Prostate gland (tissue), 2 donors: ENCODE measurements at regions not wholly inside any gene's neighbourhood (a gene's known extent, or its start where the extent isn't known, plus 50 kb on each side); places are given as distances from the start of the nearest gene placed in this dataset.

Source experiments
- POLR2AphosphoS5 ChIP-seq: sonication (generic); formaldehyde crosslinking; IDR thresholded peaks from one replicate; pipeline ENCODE4 v1.6.1; 2017; ENCODE audit warnings: antibody characterized with exemption
- TF ChIP-seq, protein P1 (sequence below), 4 experiments: fragments of 200-600 bp in 2 of 4; fragments of 450-650 bp in 2 of 4; sonication (generic) in 2 of 4; IDR thresholded peaks; 1 replicate in 3 of 4; 2 replicates in 1 of 4; pipeline ENCODE4 v1.5.1; 2016 to 2019; ENCODE audit warnings: antibody characterized with exemption in 4 of 4, mild to moderate bottlenecking in 2 of 4, moderate library complexity in 2 of 4

DNA sequence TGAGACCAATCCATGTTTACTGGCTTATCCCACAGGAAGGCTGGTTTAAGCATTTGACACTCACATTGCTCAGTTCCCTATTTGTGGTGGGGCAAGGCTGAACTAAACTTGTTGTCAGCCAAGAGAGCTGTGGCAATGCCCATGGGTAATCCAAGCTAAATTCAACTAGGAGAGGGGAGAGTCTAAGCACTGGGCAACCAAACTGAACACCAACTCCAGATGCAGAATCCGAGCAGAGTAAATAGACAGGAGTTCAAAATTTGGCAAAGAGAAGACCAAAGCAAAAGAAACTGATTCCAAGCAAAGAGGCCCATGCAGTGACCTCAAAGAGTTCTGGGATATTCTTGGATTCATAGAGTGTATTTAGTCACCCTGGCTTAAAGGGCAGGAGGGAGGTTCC lies 106.5 kb upstream of the NT5E start:
- TF ChIP-seq, protein P1, sequence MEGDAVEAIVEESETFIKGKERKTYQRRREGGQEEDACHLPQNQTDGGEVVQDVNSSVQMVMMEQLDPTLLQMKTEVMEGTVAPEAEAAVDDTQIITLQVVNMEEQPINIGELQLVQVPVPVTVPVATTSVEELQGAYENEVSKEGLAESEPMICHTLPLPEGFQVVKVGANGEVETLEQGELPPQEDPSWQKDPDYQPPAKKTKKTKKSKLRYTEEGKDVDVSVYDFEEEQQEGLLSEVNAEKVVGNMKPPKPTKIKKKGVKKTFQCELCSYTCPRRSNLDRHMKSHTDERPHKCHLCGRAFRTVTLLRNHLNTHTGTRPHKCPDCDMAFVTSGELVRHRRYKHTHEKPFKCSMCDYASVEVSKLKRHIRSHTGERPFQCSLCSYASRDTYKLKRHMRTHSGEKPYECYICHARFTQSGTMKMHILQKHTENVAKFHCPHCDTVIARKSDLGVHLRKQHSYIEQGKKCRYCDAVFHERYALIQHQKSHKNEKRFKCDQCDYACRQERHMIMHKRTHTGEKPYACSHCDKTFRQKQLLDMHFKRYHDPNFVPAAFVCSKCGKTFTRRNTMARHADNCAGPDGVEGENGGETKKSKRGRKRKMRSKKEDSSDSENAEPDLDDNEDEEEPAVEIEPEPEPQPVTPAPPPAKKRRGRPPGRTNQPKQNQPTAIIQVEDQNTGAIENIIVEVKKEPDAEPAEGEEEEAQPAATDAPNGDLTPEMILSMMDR (IDR thresholded peaks at IDR 0.05) = no peak
- no peak for TF ChIP-seq POLR2AphosphoS5
